ENCODE measurements at regions not wholly inside any gene's neighbourhood (a gene's known extent, or its start where the extent isn't known, plus 50 kb on each side); places are given as distances from the start of the nearest gene placed in this dataset.

DNA sequence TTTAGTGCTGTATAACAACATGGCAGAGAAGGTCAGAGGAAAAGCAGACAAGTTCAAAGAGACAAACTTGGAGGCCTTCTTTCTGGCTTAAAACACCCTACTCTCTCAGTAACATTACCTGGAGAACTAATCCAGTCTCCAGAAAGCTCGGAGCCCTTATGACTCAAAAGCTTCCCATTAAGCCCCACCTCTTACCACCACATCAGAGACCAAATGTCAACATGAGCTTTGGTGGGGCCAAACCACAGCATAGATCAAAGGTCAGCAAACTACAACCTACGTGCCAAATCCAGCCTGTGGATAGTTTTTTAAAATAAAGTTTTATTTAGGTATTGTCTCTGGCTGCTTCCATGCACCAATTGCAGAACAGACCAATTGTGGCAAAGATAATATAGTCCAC is 589.9 kb downstream of the DNAH5 start (continued):
- TF ChIP-seq, protein P1, sequence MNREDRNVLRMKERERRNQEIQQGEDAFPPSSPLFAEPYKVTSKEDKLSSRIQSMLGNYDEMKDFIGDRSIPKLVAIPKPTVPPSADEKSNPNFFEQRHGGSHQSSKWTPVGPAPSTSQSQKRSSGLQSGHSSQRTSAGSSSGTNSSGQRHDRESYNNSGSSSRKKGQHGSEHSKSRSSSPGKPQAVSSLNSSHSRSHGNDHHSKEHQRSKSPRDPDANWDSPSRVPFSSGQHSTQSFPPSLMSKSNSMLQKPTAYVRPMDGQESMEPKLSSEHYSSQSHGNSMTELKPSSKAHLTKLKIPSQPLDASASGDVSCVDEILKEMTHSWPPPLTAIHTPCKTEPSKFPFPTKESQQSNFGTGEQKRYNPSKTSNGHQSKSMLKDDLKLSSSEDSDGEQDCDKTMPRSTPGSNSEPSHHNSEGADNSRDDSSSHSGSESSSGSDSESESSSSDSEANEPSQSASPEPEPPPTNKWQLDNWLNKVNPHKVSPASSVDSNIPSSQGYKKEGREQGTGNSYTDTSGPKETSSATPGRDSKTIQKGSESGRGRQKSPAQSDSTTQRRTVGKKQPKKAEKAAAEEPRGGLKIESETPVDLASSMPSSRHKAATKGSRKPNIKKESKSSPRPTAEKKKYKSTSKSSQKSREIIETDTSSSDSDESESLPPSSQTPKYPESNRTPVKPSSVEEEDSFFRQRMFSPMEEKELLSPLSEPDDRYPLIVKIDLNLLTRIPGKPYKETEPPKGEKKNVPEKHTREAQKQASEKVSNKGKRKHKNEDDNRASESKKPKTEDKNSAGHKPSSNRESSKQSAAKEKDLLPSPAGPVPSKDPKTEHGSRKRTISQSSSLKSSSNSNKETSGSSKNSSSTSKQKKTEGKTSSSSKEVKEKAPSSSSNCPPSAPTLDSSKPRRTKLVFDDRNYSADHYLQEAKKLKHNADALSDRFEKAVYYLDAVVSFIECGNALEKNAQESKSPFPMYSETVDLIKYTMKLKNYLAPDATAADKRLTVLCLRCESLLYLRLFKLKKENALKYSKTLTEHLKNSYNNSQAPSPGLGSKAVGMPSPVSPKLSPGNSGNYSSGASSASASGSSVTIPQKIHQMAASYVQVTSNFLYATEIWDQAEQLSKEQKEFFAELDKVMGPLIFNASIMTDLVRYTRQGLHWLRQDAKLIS (CRISPR knock-in tag; IDR thresholded peaks at IDR 0.05; ENCODE audit: borderline replicate concordance) = no peak
- TF ChIP-seq PRRX2 (CRISPR knock-in tag; IDR thresholded peaks at IDR 0.05) (no peak), MXD4 (CRISPR knock-in tag; IDR thresholded peaks at IDR 0.05; ENCODE audit: borderline replicate concordance) (no peak)
- TF ChIP-seq, protein P2, sequence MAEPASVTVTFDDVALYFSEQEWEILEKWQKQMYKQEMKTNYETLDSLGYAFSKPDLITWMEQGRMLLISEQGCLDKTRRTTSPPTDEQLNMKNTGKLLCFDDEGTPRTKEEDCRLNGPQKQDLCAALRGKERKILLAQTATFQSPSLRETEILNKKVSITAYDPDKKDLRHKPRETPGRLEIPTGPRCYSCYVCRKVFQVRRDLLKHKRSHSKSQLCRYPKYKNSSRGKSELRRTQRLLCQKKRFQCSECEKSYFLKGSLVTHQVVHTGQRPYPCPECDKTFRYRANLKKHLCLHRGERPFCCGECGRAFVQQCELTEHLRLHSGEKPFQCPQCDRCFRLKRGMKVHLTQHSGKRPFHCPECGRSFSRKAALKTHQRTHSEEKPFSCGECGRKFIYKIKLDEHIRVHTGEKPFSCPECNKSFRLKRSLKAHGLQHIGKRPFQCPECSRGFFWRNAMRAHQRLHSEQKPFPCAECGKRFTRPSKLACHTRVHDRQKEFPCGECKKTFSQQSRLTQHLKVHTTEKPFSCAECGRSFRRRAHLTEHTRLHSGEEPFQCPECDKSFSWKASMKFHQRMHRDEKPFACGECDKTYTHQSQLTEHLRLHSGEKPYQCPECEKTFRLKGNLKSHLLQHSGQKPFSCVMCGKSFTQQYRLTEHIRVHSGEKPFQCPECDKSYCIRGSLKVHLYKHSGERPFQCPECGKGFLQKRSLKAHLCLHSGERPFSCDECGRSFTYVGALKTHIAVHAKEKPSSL (CRISPR knock-in tag; conservative IDR thresholded peaks at IDR 0.05) = no peak

DNA sequence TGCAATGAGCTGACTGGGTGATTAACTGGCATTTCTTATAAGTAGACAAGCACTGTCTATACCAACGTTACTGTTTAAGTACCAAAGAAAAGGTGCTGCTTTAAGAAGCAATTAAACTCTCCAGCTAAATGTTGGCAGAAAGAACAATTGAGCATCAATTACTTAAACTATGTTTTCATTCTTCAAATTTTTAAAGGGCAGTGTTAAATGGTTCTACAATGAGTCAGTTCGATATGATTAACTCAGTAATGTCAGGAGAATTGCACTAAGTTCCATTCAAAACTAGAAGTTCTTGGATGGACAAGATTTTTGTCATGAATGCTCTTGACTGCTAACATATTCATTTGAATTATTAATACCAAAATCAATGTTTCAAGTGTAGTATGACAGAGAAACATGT is 593.7 kb downstream of the DNAH5 start:
- no peak for DNase-seq (ENCODE audit: low spot score)
- H3K4me3 Mint-ChIP-seq = no peak overlapping the region
- H3K9me3 Mint-ChIP-seq = peaks cover 7% of the 10 kb centered on the region; the same call in 1 of the 2 replicates
- TF ChIP-seq, protein P3, sequence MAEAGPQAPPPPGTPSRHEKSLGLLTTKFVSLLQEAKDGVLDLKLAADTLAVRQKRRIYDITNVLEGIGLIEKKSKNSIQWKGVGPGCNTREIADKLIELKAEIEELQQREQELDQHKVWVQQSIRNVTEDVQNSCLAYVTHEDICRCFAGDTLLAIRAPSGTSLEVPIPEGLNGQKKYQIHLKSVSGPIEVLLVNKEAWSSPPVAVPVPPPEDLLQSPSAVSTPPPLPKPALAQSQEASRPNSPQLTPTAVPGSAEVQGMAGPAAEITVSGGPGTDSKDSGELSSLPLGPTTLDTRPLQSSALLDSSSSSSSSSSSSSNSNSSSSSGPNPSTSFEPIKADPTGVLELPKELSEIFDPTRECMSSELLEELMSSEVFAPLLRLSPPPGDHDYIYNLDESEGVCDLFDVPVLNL (CRISPR knock-in tag; IDR thresholded peaks at IDR 0.05; ENCODE audit: borderline replicate concordance, low read depth) = no peak
- TF ChIP-seq, protein P4, sequence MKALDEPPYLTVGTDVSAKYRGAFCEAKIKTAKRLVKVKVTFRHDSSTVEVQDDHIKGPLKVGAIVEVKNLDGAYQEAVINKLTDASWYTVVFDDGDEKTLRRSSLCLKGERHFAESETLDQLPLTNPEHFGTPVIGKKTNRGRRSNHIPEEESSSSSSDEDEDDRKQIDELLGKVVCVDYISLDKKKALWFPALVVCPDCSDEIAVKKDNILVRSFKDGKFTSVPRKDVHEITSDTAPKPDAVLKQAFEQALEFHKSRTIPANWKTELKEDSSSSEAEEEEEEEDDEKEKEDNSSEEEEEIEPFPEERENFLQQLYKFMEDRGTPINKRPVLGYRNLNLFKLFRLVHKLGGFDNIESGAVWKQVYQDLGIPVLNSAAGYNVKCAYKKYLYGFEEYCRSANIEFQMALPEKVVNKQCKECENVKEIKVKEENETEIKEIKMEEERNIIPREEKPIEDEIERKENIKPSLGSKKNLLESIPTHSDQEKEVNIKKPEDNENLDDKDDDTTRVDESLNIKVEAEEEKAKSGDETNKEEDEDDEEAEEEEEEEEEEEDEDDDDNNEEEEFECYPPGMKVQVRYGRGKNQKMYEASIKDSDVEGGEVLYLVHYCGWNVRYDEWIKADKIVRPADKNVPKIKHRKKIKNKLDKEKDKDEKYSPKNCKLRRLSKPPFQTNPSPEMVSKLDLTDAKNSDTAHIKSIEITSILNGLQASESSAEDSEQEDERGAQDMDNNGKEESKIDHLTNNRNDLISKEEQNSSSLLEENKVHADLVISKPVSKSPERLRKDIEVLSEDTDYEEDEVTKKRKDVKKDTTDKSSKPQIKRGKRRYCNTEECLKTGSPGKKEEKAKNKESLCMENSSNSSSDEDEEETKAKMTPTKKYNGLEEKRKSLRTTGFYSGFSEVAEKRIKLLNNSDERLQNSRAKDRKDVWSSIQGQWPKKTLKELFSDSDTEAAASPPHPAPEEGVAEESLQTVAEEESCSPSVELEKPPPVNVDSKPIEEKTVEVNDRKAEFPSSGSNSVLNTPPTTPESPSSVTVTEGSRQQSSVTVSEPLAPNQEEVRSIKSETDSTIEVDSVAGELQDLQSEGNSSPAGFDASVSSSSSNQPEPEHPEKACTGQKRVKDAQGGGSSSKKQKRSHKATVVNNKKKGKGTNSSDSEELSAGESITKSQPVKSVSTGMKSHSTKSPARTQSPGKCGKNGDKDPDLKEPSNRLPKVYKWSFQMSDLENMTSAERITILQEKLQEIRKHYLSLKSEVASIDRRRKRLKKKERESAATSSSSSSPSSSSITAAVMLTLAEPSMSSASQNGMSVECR (CRISPR knock-in tag; IDR thresholded peaks at IDR 0.05; ENCODE audit: borderline replicate concordance) = no peak
- TF ChIP-seq FOXP1 (CRISPR knock-in tag; IDR thresholded peaks at IDR 0.05; ENCODE audit: borderline replicate concordance) (no peak), ZNF396 (CRISPR knock-in tag; IDR thresholded peaks at IDR 0.05; ENCODE audit: borderline replicate concordance) (no peak), ZNF232 (CRISPR knock-in tag; IDR thresholded peaks at IDR 0.05) (no peak), HMGA2 (CRISPR knock-in tag; IDR thresholded peaks at IDR 0.05) (no peak), TP53 (CRISPR knock-in tag; IDR thresholded peaks at IDR 0.05) (no peak)
- TF ChIP-seq, protein P1 (CRISPR knock-in tag; IDR thresholded peaks at IDR 0.05; ENCODE audit: borderline replicate concordance) = no peak
- ChIA-PET CTCF (no interaction called here), POLR2A (no interaction called here)
- no peaks in the 10 kb centered on the region for H3K27me3 Mint-ChIP-seq (ENCODE audit: low read depth)
- no peaks in the 10 kb centered on the region for H3K4me1 Mint-ChIP-seq
- no peak overlapping the region for H3K27ac Mint-ChIP-seq
- no peaks in the 10 kb centered on the region for H3K36me3 Mint-ChIP-seq
- ATAC-seq = no peak

All from WTC11 (cell line).